ENCODE measurements at regions not wholly inside any gene's neighbourhood (a gene's known extent, or its start where the extent isn't known, plus 50 kb on each side); places are given as distances from the start of the nearest gene placed in this dataset.

- Histone ChIP-seq H3K4me1 (replicated peaks in 1 of 2; ENCODE audit: control insufficient read depth in 2 of 2, insufficient read depth in 2 of 2, low read length in 2 of 2) (no peaks in the 10 kb centered on the region), H3K9ac (ENCODE audit: insufficient read depth in 1 of 2, low read depth in 2 of 2, low read length in 2 of 2) (no peak overlapping the region), H3K27me3 (ENCODE audit: control insufficient read depth in 2 of 2, insufficient read depth in 2 of 2, low read length in 2 of 2) (no peaks in the 10 kb centered on the region), H3K4me2 (ENCODE audit: insufficient read depth, low read length) (no peak overlapping the region), H2AFZ (ENCODE audit: low read depth, low read length) (no peak overlapping the region), H4K20me1 (replicated peaks; ENCODE audit: control insufficient read depth, insufficient read depth, low read length) (no peaks in the 10 kb centered on the region), H3K79me2 (ENCODE audit: control insufficient read depth, insufficient read depth, low read length) (no peaks in the 10 kb centered on the region), H3K36me3 (ENCODE audit: control insufficient read depth, insufficient read depth, low read length) (no peaks in the 10 kb centered on the region), H3K9me3 (replicated peaks; ENCODE audit: control insufficient read depth, insufficient read depth, low read depth, low read length) (no peaks in the 10 kb centered on the region), H3K4me3 (no peak overlapping the region), H3K9me1 (ENCODE audit: control insufficient read depth, insufficient read depth, low read length) (no peaks in the 10 kb centered on the region), H3K27ac (ENCODE audit: extremely low read depth, low read depth, low read length) (no peak overlapping the region)
- no TSS peak for BruUV-seq (replicated peaks)
- DNase-seq (ENCODE audit: extremely low read depth in 1 of 4, low spot score in 3 of 4) (no peak), ATAC-seq (no peak), FAIRE-seq (no peak)
- CTCF ChIA-PET (ENCODE audit: low intra/inter-chr PET ratio), result no interaction called here
- in situ Hi-C loops (cut with MboI) (no loop called here), intact Hi-C loops (cut with micrococcal nuclease) (no loop called here)
- POLR2A ChIA-PET, result no interaction called here
- TF ChIP-seq SRSF9 (IDR thresholded peaks at IDR 0.05; ENCODE audit: borderline replicate concordance, low read depth, low read length) (no peak), ELF1 (tag; IDR thresholded peaks at IDR 0.05) (no peak), CBX3 (IDR thresholded peaks at IDR 0.05; ENCODE audit: borderline replicate concordance in 1 of 2, low read length in 2 of 2) (no peak), ZNF197 (CRISPR knock-in tag; IDR thresholded peaks at IDR 0.05; ENCODE audit: low read depth) (no peak), PTBP1 (IDR thresholded peaks at IDR 0.05; ENCODE audit: low read depth, low read length) (no peak), ZNF263 (CRISPR knock-in tag; IDR thresholded peaks at IDR 0.05; ENCODE audit: borderline replicate concordance) (no peak), ELF4 (CRISPR knock-in tag; IDR thresholded peaks at IDR 0.05) (no peak)
These were observed 200.0 kb downstream of the PIK3C3 start for GRCh38 chr18:42155024-42155423.

GRCh38 chr18:42156281-42156680 is 201.2 kb downstream of the PIK3C3 start:
- Histone ChIP-seq H3K36me3 (ENCODE audit: control insufficient read depth, insufficient read depth, low read length) (no peaks in the 10 kb centered on the region), H4K20me1 (replicated peaks; ENCODE audit: control insufficient read depth, insufficient read depth, low read length) (no peaks in the 10 kb centered on the region), H3K27ac (ENCODE audit: extremely low read depth, low read depth, low read length) (no peak overlapping the region), H3K79me2 (ENCODE audit: control insufficient read depth, insufficient read depth, low read length) (no peaks in the 10 kb centered on the region), H3K4me3 (no peak overlapping the region), H3K9ac (ENCODE audit: insufficient read depth in 1 of 2, low read depth in 2 of 2, low read length in 2 of 2) (no peak overlapping the region), H3K9me1 (ENCODE audit: control insufficient read depth, insufficient read depth, low read length) (no peaks in the 10 kb centered on the region), H3K27me3 (ENCODE audit: control insufficient read depth in 2 of 2, insufficient read depth in 2 of 2, low read length in 2 of 2) (no peaks in the 10 kb centered on the region), H2AFZ (ENCODE audit: low read depth, low read length) (no peak overlapping the region), H3K4me1 (replicated peaks in 1 of 2; ENCODE audit: control insufficient read depth in 2 of 2, insufficient read depth in 2 of 2, low read length in 2 of 2) (no peaks in the 10 kb centered on the region), H3K4me2 (ENCODE audit: insufficient read depth, low read length) (no peak overlapping the region), H3K9me3 (replicated peaks; ENCODE audit: control insufficient read depth, insufficient read depth, low read depth, low read length) (no peaks in the 10 kb centered on the region)
- intact Hi-C loops (cut with micrococcal nuclease) (no loop called here), in situ Hi-C loops (cut with MboI) (no loop called here)
- no peak for TF ChIP-seq CREB1 (IDR thresholded peaks at IDR 0.05)
- no peak for TF ChIP-seq CREB1 (CRISPR knock-in tag; IDR thresholded peaks at IDR 0.05)
- no peak for TF ChIP-seq ZBTB43 (CRISPR knock-in tag; IDR thresholded peaks at IDR 0.05)
- TF ChIP-seq MYNN (IDR thresholded peaks at IDR 0.05), result no peak
- no peak for TF ChIP-seq MYNN (CRISPR knock-in tag; IDR thresholded peaks at IDR 0.05)
- no peak for TF ChIP-seq FIP1L1 (IDR thresholded peaks at IDR 0.05; ENCODE audit: low read depth, low read length, poor library complexity, severe bottlenecking)
- no peak for TF ChIP-seq CBX8 (IDR thresholded peaks at IDR 0.05; ENCODE audit: borderline replicate concordance, extremely low read depth, low read depth, low read length, poor library complexity, severe bottlenecking)
- ChIA-PET POLR2A (no interaction called here), CTCF (ENCODE audit: low intra/inter-chr PET ratio) (no interaction called here)
- ATAC-seq, result no peak
- FAIRE-seq, result no peak
- DNase-seq (ENCODE audit: extremely low read depth in 1 of 4, low spot score in 3 of 4), result no peak
- no TSS peak for BruUV-seq (replicated peaks)
